H9 (cell line): ENCODE measurements at regions not wholly inside any gene's neighbourhood (a gene's known extent, or its start where the extent isn't known, plus 50 kb on each side); places are given as distances from the start of the nearest gene placed in this dataset.

Source experiments
- DNase-seq: peaks from one replicate; pipeline ENCODE4 v3.0.0-alpha.2; 2017
- H2AFZ ChIP-seq: one replicate; pipeline ENCODE4 v1.6.1; 2013; ENCODE audit warnings: mild to moderate bottlenecking, low read length, control low read depth, moderate library complexity
- H2AK5ac ChIP-seq: 2 replicates; pipeline ENCODE4 v1.6.1; 2013; ENCODE audit warnings: low read length, control low read depth, mixed read lengths; ENCODE audit not compliant: insufficient read length
- H2BK120ac ChIP-seq: one replicate; pipeline ENCODE4 v1.6.1; 2013; ENCODE audit warnings: low read depth, mild to moderate bottlenecking, low read length, control low read depth, inconsistent platforms; ENCODE audit not compliant: poor library complexity, severe bottlenecking
- H2BK12ac ChIP-seq: 2 replicates; pipeline ENCODE4 v1.6.1; 2013; ENCODE audit warnings: low read length, control low read depth, mixed read lengths, low read depth; ENCODE audit not compliant: insufficient read length
- H2BK15ac ChIP-seq: 2 replicates; pipeline ENCODE4 v1.6.1; 2013; ENCODE audit warnings: low read depth, low read length, control low read depth
- H2BK20ac ChIP-seq: one replicate; pipeline ENCODE4 v1.6.1; 2013; ENCODE audit warnings: low read depth, mild to moderate bottlenecking, low read length, control low read depth, inconsistent platforms; ENCODE audit not compliant: poor library complexity, severe bottlenecking
- H2BK5ac ChIP-seq: 2 replicates; pipeline ENCODE4 v1.6.1; 2013; ENCODE audit warnings: low read length, control low read depth, mixed read lengths; ENCODE audit not compliant: insufficient read length
- H3K14ac ChIP-seq: 2 replicates; pipeline ENCODE4 v1.6.1; 2013; ENCODE audit warnings: low read length, control low read depth; ENCODE audit not compliant: insufficient read depth
- H3K18ac ChIP-seq: 2 replicates; pipeline ENCODE4 v1.6.1; 2013; ENCODE audit warnings: low read depth, mild to moderate bottlenecking, mixed read lengths, low read length, control low read depth; ENCODE audit not compliant: insufficient read length
- H3K23ac ChIP-seq: 2 replicates; pipeline ENCODE4 v1.6.1; 2013; ENCODE audit warnings: low read length, control low read depth, mixed read lengths, low read depth; ENCODE audit not compliant: insufficient read length
- H3K23me2 ChIP-seq: 2 replicates; pipeline ENCODE4 v1.6.1; 2013; ENCODE audit warnings: low read depth, mild to moderate bottlenecking, mixed read lengths, low read length, control low read depth; ENCODE audit not compliant: insufficient read length, poor library complexity, severe bottlenecking
- H3K27ac ChIP-seq: 2 replicates; pipeline ENCODE4 v1.5.1; 2013; ENCODE audit warnings: low read length, control low read depth, mixed read lengths, low read depth; ENCODE audit not compliant: insufficient read length
- H3K27me3 ChIP-seq: 2 replicates; pipeline ENCODE4 v1.6.1; 2013; ENCODE audit warnings: low read length, control low read depth, inconsistent platforms; ENCODE audit not compliant: insufficient read depth
- H3K4ac ChIP-seq: 2 replicates; pipeline ENCODE4 v1.6.1; 2013; ENCODE audit warnings: low read depth, mild to moderate bottlenecking, control low read depth, inconsistent platforms, low read length, moderate library complexity
- H3K4me1 ChIP-seq: 2 replicates; pipeline ENCODE4 v1.6.1; 2013; ENCODE audit warnings: low read length, control low read depth, inconsistent platforms; ENCODE audit not compliant: insufficient read depth
- H3K4me2 ChIP-seq: 2 replicates; pipeline ENCODE4 v1.6.1; 2013; ENCODE audit warnings: low read length, control low read depth, mixed read lengths; ENCODE audit not compliant: insufficient read length, insufficient read depth
- H3K56ac ChIP-seq: 2 replicates; pipeline ENCODE4 v1.6.1; 2013; ENCODE audit warnings: low read depth, mild to moderate bottlenecking, mixed read lengths, low read length, control low read depth; ENCODE audit not compliant: insufficient read length
- H3K79me1 ChIP-seq: 2 replicates; pipeline ENCODE4 v1.6.1; 2013; ENCODE audit warnings: low read depth, mild to moderate bottlenecking, moderate library complexity, low read length, control low read depth, inconsistent platforms; ENCODE audit not compliant: insufficient read depth, poor library complexity, severe bottlenecking
- H3K79me2 ChIP-seq: 2 replicates; pipeline ENCODE4 v1.6.1; 2013; ENCODE audit warnings: low read length, control low read depth, inconsistent platforms; ENCODE audit not compliant: insufficient read depth
- H3K9ac ChIP-seq: 2 replicates; pipeline ENCODE4 v1.6.1; 2013; ENCODE audit warnings: low read length, control low read depth, mixed read lengths; ENCODE audit not compliant: insufficient read length; ENCODE audit errors: extremely low read depth
- H3K9me3 ChIP-seq: one replicate; pipeline ENCODE4 v1.6.1; 2013; ENCODE audit warnings: low read depth, low read length, inconsistent platforms; ENCODE audit not compliant: control insufficient read depth
- H3T11ph ChIP-seq: one replicate; pipeline ENCODE4 v1.6.1; 2013; ENCODE audit warnings: mild to moderate bottlenecking, low read length, control low read depth, inconsistent platforms
- H4K20me1 ChIP-seq: one replicate; pipeline ENCODE4 v1.6.1; 2013; ENCODE audit not compliant: control insufficient read depth, insufficient read length, insufficient read depth
- H4K5ac ChIP-seq: 2 replicates; pipeline ENCODE4 v1.6.1; 2013; ENCODE audit warnings: low read depth, mild to moderate bottlenecking, mixed read lengths, low read length, control low read depth; ENCODE audit not compliant: insufficient read length
- H4K8ac ChIP-seq: replicated peaks from 2 replicates; pipeline ENCODE4 v1.6.1; 2013; ENCODE audit warnings: low read length, control low read depth, mixed read lengths, low read depth; ENCODE audit not compliant: insufficient read length
- H4K91ac ChIP-seq: 2 replicates; pipeline ENCODE4 v1.6.1; 2013; ENCODE audit warnings: low read depth, mild to moderate bottlenecking, moderate library complexity, mixed read lengths, low read length, control low read depth; ENCODE audit not compliant: insufficient read length
- H3K27ac Mint-ChIP-seq, 3 experiments: 2 replicates in 2 of 3; 3 replicates in 1 of 3; pipeline ENCODE4 v1.8.0; 2020 to 2021; ENCODE audit warnings: mixed read lengths in 3 of 3, mild to moderate bottlenecking in 1 of 3, moderate library complexity in 1 of 3
- H3K27me3 Mint-ChIP-seq: 2 replicates; pipeline ENCODE4 v1.8.0; 2021; ENCODE audit warnings: low read depth, mild to moderate bottlenecking, moderate library complexity, mixed read lengths
- H3K36me3 Mint-ChIP-seq, 3 experiments: 2 replicates in 2 of 3; 3 replicates in 1 of 3; pipeline ENCODE4 v1.8.0; 2020 to 2021; ENCODE audit warnings: low read depth in 3 of 3, mixed read lengths in 3 of 3; ENCODE audit not compliant: insufficient read depth in 1 of 3
- H3K4me1 Mint-ChIP-seq, 2 experiments: 2 replicates each; pipeline ENCODE4 v1.8.0; 2020; ENCODE audit warnings: mixed read lengths in 2 of 2
- H3K4me3 Mint-ChIP-seq, 2 experiments: 2 replicates in 1 of 2; 3 replicates in 1 of 2; pipeline ENCODE4 v1.8.0; 2020 to 2021; ENCODE audit warnings: mild to moderate bottlenecking in 2 of 2, mixed read lengths in 2 of 2, moderate library complexity in 1 of 2
- H3K9me3 Mint-ChIP-seq, 2 experiments: 2 replicates in 1 of 2; 3 replicates in 1 of 2; pipeline ENCODE4 v1.8.0; 2020; ENCODE audit warnings: mild to moderate bottlenecking in 2 of 2, mixed read lengths in 2 of 2, moderate library complexity in 1 of 2
- WGBS: extraction: QIAGEN DNeasy Blood & Tissue Kit; methylation state at CpG from one replicate; pipeline ENCODE4 v1.1.7; 2013; ENCODE audit warnings: missing lambda C conversion rate, low lambda C conversion rate, mixed read lengths; ENCODE audit not compliant: insufficient read length; ENCODE audit errors: extremely low coverage; 5-methylcytosine and 5-hydroxymethylcytosine counted together
- TF ChIP-seq, protein P1 (sequence below): fragments of 200-600 bp; sonication (generic); conservative IDR thresholded peaks from 3 replicates; pipeline ENCODE4 v1.8.0; 2021; ENCODE audit warnings: antibody characterized with exemption, mild to moderate bottlenecking

DNA sequence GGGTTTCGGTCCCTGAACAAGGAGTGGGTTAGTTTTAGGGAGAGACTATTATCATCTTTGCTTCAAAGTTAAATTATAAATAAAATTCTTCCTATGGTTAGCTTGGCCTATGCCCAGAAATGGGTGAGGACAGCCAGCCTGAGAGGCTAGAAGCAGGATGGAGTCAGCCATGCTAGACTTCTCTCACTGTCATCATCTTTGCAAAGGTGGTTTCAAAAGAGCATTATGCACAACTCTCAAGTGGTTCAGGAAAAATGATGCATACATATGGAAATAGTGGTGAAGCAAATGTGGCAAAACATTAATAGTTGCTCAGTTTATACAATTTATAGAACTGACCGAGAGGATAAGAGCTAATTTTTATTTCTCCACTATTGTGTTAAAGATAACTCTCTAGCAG lies 124.3 kb upstream of the FOXN2 start:
- no peak overlapping the region for H4K8ac ChIP-seq
- no peaks in the 10 kb centered on the region for H3K9me3 Mint-ChIP-seq

More for the DNA sequence above, 124.3 kb upstream of the FOXN2 start:
- no peak overlapping the region for H4K5ac ChIP-seq
- H3K23me2 ChIP-seq, result no peaks in the 10 kb centered on the region
- H3K9me3 ChIP-seq, result no peaks in the 10 kb centered on the region
- H3K23ac ChIP-seq, result no peak overlapping the region
- H2AFZ ChIP-seq, result no peak overlapping the region
- no peak overlapping the region for H3K4me2 ChIP-seq
- WGBS, result no CpG with 5 or more reads among the region's 2 CpGs
- H2BK20ac ChIP-seq, result no peak overlapping the region
- no peak for DNase-seq
- no peak overlapping the region for H3K27ac ChIP-seq
- no peaks in the 10 kb centered on the region; the same call in 1 of the 2 replicates for H3K27me3 Mint-ChIP-seq
- peaks cover 8% of the 10 kb centered on the region; the same call in 1 of the 2 replicates for H3K4me1 ChIP-seq
- no peak overlapping the region for H3K18ac ChIP-seq
- no peak overlapping the region for H4K91ac ChIP-seq
- H4K20me1 ChIP-seq, result no peaks in the 10 kb centered on the region
- H2BK5ac ChIP-seq, result no peak overlapping the region
- no peak overlapping the region for H2BK15ac ChIP-seq
- TF ChIP-seq, protein P1, sequence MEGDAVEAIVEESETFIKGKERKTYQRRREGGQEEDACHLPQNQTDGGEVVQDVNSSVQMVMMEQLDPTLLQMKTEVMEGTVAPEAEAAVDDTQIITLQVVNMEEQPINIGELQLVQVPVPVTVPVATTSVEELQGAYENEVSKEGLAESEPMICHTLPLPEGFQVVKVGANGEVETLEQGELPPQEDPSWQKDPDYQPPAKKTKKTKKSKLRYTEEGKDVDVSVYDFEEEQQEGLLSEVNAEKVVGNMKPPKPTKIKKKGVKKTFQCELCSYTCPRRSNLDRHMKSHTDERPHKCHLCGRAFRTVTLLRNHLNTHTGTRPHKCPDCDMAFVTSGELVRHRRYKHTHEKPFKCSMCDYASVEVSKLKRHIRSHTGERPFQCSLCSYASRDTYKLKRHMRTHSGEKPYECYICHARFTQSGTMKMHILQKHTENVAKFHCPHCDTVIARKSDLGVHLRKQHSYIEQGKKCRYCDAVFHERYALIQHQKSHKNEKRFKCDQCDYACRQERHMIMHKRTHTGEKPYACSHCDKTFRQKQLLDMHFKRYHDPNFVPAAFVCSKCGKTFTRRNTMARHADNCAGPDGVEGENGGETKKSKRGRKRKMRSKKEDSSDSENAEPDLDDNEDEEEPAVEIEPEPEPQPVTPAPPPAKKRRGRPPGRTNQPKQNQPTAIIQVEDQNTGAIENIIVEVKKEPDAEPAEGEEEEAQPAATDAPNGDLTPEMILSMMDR, result no peak
- no peak overlapping the region for H2BK12ac ChIP-seq
- H2BK120ac ChIP-seq, result no peak overlapping the region
- no peak overlapping the region for H3K4ac ChIP-seq
- H3T11ph ChIP-seq, result no peak overlapping the region
- H3K4me1 Mint-ChIP-seq, result peaks cover 22 to 33% of the 10 kb centered on the region in 2 experiments
- H3K79me2 ChIP-seq, result no peaks in the 10 kb centered on the region
- no peaks in the 10 kb centered on the region for H3K36me3 Mint-ChIP-seq
- no peak overlapping the region for H3K27ac Mint-ChIP-seq
- no peak overlapping the region for H3K9ac ChIP-seq
- H3K56ac ChIP-seq, result no peak overlapping the region
- H3K4me3 Mint-ChIP-seq, result no peak overlapping the region
- no peaks in the 10 kb centered on the region; the same call in 1 of the 2 replicates for H3K27me3 ChIP-seq
- H3K14ac ChIP-seq, result no peak overlapping the region
- H2AK5ac ChIP-seq, result no peak overlapping the region
- no peaks in the 10 kb centered on the region for H3K79me1 ChIP-seq
